ENCODE measurements at regions not wholly inside any gene's neighbourhood (a gene's known extent, or its start where the extent isn't known, plus 50 kb on each side); places are given as distances from the start of the nearest gene placed in this dataset.

DNA sequence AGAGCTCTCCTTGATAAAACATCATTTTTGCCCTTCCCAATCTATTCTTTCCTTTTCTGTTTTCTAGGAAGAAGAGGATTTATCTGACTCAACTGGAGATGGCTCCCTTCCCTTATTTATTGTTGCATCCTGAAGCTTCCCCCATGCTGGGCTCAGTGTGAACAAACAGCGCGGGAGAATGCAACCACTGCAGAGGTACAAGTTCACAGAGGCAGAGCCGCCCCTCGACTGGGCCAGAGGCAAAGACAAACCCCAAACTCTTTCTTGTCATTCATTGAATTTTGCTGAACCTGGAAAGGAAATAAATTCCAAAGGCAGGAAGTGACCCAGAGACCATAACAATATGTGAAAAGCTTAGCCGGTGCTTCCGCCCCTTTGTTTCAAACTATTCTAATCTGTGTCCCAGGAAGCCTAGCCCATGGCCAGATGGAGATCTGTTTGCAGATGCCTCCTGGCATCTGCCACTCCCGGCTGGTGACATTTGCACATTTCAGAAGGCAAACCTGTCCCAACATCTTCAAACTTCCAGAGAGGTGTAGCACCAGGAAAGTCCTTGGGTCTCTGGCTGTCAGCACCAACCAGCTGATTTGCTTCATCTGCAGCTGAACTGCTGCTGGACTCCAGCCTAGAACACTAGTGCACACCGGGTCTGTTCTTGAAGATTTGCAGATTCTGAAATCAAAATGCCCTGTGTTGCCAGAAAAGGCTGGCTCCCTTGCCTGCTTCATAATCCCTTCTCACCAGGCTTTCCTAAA lies 79.4 kb upstream of the MAP4K3 start:
- Mint-ChIP-seq H3K4me1 (ENCODE audit: low read depth) (peaks cover 47% of the 10 kb centered on the region), H3K36me3 (ENCODE audit: low read depth) (no peaks in the 10 kb centered on the region), H3K27me3 (ENCODE audit: insufficient read depth) (no peaks in the 10 kb centered on the region), H3K27ac (no peak overlapping the region), H3K4me3 (no peak overlapping the region), H3K9me3 (peaks cover 3% of the 10 kb centered on the region)
- DNase-seq (ENCODE audit: low spot score) = no peak
- intact Hi-C loops (cut with micrococcal nuclease) = loop anchor here (10.0 kb wide), 1 partner anchor 398 kb away; no protein-coding TSS in a partner anchor

- Mint-ChIP-seq H3K9me3 (peaks cover 4% of the 10 kb centered on the region), H3K36me3 (ENCODE audit: low read depth) (no peaks in the 10 kb centered on the region), H3K27ac (no peak overlapping the region), H3K27me3 (ENCODE audit: insufficient read depth) (no peaks in the 10 kb centered on the region), H3K4me3 (no peak overlapping the region), H3K4me1 (ENCODE audit: low read depth) (peaks cover 42% of the 10 kb centered on the region)
- intact Hi-C loops (cut with micrococcal nuclease) = loop anchor here (10.0 kb wide), 1 partner anchor 398 kb away; no protein-coding TSS in a partner anchor
- DNase-seq (ENCODE audit: low spot score) = no peak
Observed at GRCh38 chr2:39517102-39517436, 80.0 kb upstream of the MAP4K3 start.

- intact Hi-C loops (cut with micrococcal nuclease) = loop anchor here (10.0 kb wide), 1 partner anchor 397 kb away; no protein-coding TSS in a partner anchor
- Mint-ChIP-seq H3K27ac (no peak overlapping the region), H3K36me3 (ENCODE audit: low read depth) (no peaks in the 10 kb centered on the region), H3K4me1 (ENCODE audit: low read depth) (peaks cover 36% of the 10 kb centered on the region), H3K9me3 (peaks cover 10% of the 10 kb centered on the region), H3K4me3 (no peak overlapping the region), H3K27me3 (ENCODE audit: insufficient read depth) (no peaks in the 10 kb centered on the region)
- DNase-seq (ENCODE audit: low spot score) = no peak
Observed at GRCh38 chr2:39517622-39518021, 80.5 kb upstream of the MAP4K3 start.

DNA sequence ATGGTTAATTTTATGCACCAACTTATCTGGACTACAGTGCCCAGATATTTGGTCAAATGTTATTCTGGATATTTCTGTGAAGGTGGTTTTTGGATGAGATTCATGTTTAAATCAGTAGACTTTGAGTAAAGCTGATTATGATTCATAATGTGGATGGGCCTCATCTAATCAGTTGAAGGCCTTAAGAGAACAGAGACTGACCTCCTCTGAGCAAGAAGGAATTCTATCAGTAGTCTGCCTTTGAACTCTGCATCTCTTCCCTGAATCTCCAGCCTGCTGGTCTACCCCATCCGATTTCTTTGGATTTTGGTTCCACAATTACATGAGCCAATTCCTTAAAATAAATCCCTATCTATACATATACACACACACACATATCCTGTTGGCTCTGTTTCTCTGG lies 82.8 kb upstream of the MAP4K3 start:
- peaks cover 14% of the 10 kb centered on the region for H3K4me1 Mint-ChIP-seq (ENCODE audit: low read depth)
- intact Hi-C loops (cut with micrococcal nuclease) = loop anchor here (10.0 kb wide), 1 partner anchor 395 kb away; no protein-coding TSS in a partner anchor
- no peaks in the 10 kb centered on the region for H3K27me3 Mint-ChIP-seq (ENCODE audit: insufficient read depth)
- H3K9me3 Mint-ChIP-seq = peaks cover 10% of the 10 kb centered on the region
- DNase-seq (ENCODE audit: low spot score) = no peak
- no peak overlapping the region for H3K27ac Mint-ChIP-seq
- no peak overlapping the region for H3K4me3 Mint-ChIP-seq
- H3K36me3 Mint-ChIP-seq (ENCODE audit: low read depth) = no peaks in the 10 kb centered on the region

DNA sequence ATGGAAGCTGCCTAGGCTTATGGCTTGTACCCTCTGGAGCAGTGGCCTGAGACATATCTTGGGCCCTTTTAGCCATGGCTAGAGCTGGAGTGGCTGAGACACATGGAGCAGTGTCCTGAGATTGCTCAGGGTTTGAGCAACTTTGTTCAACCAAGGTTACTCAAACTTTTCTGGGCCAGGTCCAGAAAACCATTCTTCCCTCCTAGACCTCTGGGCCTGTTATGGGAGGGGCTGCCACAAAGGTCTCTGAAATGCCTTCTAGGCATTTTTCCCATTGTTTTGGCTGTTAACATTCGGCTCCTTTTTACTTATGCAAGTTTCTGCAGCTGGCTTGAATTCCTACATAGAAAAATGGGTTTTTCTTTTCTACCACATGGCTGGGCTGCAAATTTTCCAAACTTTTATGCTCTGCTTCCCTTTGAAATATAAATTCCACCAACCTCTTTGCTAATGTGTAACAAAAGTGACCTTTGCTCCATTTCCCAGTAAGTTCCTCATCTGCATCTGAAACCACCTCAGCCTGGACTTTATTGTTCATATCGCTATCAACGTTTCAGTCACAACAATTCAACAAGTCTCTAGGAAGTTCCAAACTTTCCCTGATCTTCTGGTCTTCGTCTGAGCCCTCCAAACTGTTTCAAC lies 84.9 kb upstream of the MAP4K3 start:
- Mint-ChIP-seq H3K36me3 (ENCODE audit: low read depth) (no peaks in the 10 kb centered on the region), H3K4me3 (no peak overlapping the region), H3K4me1 (ENCODE audit: low read depth) (no peaks in the 10 kb centered on the region), H3K9me3 (peaks cover 10% of the 10 kb centered on the region), H3K27me3 (ENCODE audit: insufficient read depth) (no peaks in the 10 kb centered on the region), H3K27ac (no peak overlapping the region)
- intact Hi-C loops (cut with micrococcal nuclease) = no loop called here
- DNase-seq (ENCODE audit: low spot score) = no peak

DNA sequence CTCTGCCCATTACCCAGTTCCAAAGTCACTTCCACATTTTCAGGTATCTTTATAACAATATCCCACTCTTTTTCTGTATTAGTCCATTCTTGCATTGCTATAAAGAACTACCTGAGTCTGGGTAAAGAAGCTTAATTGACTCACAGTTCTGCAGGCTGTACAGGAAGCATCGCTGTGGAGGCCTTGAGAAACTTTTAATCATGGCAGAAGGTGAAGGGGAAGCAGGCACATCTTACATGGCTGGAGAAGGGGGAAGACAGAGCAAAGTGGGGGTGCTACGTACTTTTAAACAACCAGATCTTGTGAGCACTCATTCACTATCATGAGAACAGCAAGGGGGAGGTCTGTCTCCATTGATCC lies 85.4 kb upstream of the MAP4K3 start:
- Mint-ChIP-seq H3K9me3 (peaks cover 10% of the 10 kb centered on the region), H3K4me3 (no peak overlapping the region), H3K36me3 (ENCODE audit: low read depth) (no peaks in the 10 kb centered on the region), H3K4me1 (ENCODE audit: low read depth) (no peaks in the 10 kb centered on the region), H3K27ac (no peak overlapping the region), H3K27me3 (ENCODE audit: insufficient read depth) (no peaks in the 10 kb centered on the region)
- intact Hi-C loops (cut with micrococcal nuclease) = no loop called here
- no peak for DNase-seq (ENCODE audit: low spot score)

DNA sequence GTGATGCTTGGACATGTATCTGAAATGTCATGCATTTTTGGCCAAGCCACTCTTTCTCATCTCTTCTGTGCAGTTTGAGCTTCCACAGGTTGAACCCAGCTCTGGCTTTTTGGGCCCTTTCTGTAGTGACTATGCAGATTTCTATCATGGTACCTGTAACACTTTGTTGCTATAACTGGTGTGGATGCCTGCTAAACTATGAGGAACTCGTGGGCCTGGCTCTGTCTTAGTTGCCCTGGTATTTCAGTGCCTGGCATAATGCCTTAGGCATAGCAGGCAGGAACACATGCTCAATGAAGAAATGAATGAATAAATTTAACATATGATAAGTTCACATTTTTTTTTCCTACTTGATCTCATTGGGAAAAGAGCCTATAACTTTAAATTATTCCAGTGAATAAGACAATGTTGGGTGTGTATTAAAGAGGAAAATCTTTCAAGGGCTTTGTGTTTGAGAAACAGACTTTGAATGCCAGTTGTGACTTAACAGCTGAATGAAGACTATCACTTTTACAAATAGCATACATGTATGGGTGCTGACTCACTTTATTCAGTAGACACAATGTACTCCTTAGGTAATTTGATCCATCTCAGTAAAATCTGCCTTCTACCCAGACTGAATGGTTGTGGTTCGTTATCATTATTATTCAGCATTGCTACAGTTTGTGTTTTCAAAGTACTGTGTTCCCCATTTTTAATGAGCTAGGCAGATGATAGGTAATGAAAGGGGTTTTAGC lies 86.4 kb upstream of the MAP4K3 start:
- intact Hi-C loops (cut with micrococcal nuclease) = no loop called here
- no peaks in the 10 kb centered on the region for H3K36me3 Mint-ChIP-seq (ENCODE audit: low read depth)
- no peak overlapping the region for H3K4me3 Mint-ChIP-seq
- H3K27me3 Mint-ChIP-seq (ENCODE audit: insufficient read depth) = no peaks in the 10 kb centered on the region
- no peak overlapping the region for H3K27ac Mint-ChIP-seq
- DNase-seq (ENCODE audit: low spot score) = no peak
- peaks cover 10% of the 10 kb centered on the region for H3K9me3 Mint-ChIP-seq
- H3K4me1 Mint-ChIP-seq (ENCODE audit: low read depth) = no peaks in the 10 kb centered on the region

DNA sequence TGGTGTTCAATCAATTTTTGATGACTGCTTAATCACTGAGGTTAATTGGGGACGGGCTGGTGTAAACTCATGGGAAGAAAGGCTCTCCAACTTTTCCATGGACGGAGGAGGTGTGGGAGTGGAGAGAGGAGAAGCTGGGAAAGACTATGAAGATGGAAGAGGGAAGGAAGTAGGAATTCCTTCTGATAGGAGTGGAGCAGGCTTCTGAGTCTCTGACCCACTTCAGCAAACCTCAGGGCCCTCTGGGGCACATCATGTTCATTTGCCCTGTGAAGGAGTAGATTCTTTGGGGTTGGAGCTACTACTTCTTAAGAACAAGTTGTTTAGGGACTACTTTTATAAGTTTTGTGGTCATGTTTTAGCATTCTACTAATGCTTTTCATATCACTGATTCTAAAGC lies 87.0 kb upstream of the MAP4K3 start:
- Mint-ChIP-seq H3K9me3 (peaks cover 10% of the 10 kb centered on the region), H3K27me3 (ENCODE audit: insufficient read depth) (no peaks in the 10 kb centered on the region), H3K4me3 (no peak overlapping the region), H3K27ac (no peak overlapping the region), H3K4me1 (ENCODE audit: low read depth) (no peaks in the 10 kb centered on the region), H3K36me3 (ENCODE audit: low read depth) (no peaks in the 10 kb centered on the region)
- intact Hi-C loops (cut with micrococcal nuclease) = no loop called here
- no peak for DNase-seq (ENCODE audit: low spot score)

DNA sequence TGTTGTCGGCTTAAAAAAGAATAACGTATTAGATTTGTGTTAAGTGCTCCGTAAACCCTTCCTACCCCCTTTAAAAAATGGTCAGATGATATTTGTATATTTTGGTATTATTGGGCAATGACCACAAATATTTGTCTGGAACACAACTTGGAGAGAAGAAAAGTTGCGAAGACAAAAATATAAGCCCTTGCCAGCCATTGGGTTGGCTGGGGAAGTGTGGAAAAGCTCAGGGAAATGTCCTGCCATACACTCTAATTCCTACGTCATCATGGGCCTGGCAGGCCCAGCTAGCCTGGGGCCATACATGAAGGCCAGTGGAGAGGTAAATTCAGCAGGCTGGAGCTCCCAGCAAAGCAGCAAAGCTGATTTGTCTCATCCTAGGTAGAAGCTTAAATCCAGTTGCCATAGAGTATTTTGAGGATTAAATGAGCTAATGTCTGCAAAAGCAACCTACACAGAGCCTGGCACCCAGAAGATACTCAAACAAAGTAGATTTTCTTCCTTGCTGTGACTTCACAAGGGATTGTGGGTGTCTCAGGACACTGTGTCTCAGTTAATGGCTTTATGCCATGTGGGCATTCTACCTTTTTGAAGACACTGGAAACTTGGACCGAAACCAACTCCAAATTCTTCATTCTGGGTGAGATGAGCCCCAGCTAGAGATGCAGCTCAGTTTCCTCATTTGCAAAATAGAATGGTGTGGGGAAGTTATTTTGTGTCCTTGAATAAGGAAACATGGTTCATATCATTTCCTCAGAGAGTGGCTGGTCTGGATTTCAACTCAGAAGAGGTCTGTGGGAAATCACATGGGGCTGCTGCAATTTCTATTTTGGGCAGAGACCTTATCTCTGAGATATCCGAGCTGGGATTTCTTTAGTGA lies 87.9 kb upstream of the MAP4K3 start:
- Mint-ChIP-seq H3K9me3 (peaks cover 10% of the 10 kb centered on the region), H3K4me1 (ENCODE audit: low read depth) (no peaks in the 10 kb centered on the region)

DNA sequence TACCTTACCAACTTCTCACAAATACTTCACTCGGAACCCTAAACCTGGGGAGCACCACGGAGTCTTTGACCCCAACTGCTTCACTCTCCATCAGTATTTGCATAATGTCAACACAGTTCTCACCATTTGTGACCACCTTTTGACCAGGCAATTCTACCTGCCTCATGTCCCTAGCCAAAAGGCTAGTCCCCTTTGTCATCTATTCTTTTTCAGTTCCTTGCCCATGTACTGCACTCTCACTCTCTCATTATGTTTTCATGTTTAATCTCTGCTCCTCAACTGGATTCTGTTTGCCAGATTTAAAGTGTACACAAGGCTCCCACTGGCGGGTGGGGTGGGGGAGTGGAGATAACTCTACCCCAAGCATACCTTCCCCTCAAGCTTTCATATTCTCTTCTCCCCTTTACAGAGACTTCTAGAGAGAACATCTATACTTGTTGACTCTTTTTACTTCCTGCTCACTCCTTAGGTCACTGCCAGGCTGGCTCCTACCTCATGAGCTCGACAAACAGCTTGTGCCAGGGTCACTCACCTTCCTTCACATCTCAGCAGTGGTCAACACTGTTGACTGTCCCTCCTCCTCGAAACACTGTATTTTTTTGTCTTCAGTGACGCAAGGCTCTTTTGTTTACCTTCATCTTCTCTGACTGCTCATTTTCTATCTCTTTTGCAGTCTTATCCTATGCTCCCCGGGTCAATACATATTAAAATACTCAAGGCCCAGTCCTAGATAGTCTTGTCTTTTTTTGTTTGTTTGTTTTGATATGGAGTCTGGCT lies 88.7 kb upstream of the MAP4K3 start:
- no peak for DNase-seq (ENCODE audit: low spot score)
- H3K4me1 Mint-ChIP-seq (ENCODE audit: low read depth) = no peaks in the 10 kb centered on the region
- no peak overlapping the region for H3K27ac Mint-ChIP-seq
- H3K36me3 Mint-ChIP-seq (ENCODE audit: low read depth) = no peaks in the 10 kb centered on the region
- peaks cover 10% of the 10 kb centered on the region for H3K9me3 Mint-ChIP-seq
- intact Hi-C loops (cut with micrococcal nuclease) = no loop called here
- no peak overlapping the region for H3K4me3 Mint-ChIP-seq
- no peaks in the 10 kb centered on the region for H3K27me3 Mint-ChIP-seq (ENCODE audit: insufficient read depth)

More for the DNA sequence above, 87.9 kb upstream of the MAP4K3 start:
- no peak overlapping the region for H3K4me3 Mint-ChIP-seq
- no peaks in the 10 kb centered on the region for H3K36me3 Mint-ChIP-seq (ENCODE audit: low read depth)
- intact Hi-C loops (cut with micrococcal nuclease) = no loop called here
- H3K27ac Mint-ChIP-seq = no peak overlapping the region
- no peaks in the 10 kb centered on the region for H3K27me3 Mint-ChIP-seq (ENCODE audit: insufficient read depth)
- DNase-seq (ENCODE audit: low spot score) = no peak

DNA sequence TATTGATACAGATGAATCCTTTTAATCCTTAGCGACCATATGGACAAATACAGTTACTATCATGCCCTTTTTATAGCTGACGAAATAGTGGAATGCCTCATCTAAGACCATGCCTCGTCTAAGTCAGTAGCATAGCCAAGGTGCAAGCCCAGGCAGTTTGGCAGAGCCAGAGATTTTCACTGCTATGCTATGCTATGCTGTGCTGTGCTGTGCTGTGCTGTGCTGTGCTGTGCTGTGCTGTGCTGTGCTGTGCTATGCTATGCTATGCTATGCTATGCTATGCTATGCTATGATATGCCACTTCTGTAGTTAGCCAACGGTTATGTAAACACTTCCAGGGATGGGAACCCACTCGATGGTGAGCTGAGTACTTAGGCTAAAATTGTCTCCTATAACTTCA lies 91.6 kb upstream of the MAP4K3 start:
- H3K27ac Mint-ChIP-seq = no peak overlapping the region
- H3K4me3 Mint-ChIP-seq = no peak overlapping the region
- no peaks in the 10 kb centered on the region for H3K4me1 Mint-ChIP-seq (ENCODE audit: low read depth)
- DNase-seq (ENCODE audit: low spot score) = no peak
- no peaks in the 10 kb centered on the region for H3K9me3 Mint-ChIP-seq
- H3K27me3 Mint-ChIP-seq (ENCODE audit: insufficient read depth) = peaks cover 2% of the 10 kb centered on the region
- intact Hi-C loops (cut with micrococcal nuclease) = no loop called here
- H3K36me3 Mint-ChIP-seq (ENCODE audit: low read depth) = no peaks in the 10 kb centered on the region

DNA sequence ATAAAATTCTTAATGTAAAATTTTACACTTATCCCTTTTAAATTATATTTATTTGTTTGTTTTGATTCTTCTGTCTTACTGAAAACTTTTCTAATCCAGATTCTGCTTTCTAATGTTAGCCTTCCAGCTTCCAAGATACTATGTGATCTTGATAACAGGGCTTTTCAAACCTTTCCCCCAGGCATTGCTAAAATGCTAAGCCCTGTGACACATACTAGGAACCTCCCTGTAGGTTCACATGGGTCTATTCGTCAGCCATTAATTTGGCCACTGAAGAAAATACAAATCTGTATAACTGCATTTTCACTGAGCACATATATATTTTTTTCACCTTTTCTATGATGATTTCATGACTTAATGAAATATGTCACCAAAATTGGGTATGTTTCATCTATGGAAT lies 92.8 kb upstream of the MAP4K3 start:
- no peak overlapping the region for H3K27ac Mint-ChIP-seq
- intact Hi-C loops (cut with micrococcal nuclease) = no loop called here
- no peaks in the 10 kb centered on the region for H3K9me3 Mint-ChIP-seq
- no peaks in the 10 kb centered on the region for H3K4me1 Mint-ChIP-seq (ENCODE audit: low read depth)
- H3K27me3 Mint-ChIP-seq (ENCODE audit: insufficient read depth) = peaks cover 4% of the 10 kb centered on the region
- H3K36me3 Mint-ChIP-seq (ENCODE audit: low read depth) = no peaks in the 10 kb centered on the region
- no peak overlapping the region for H3K4me3 Mint-ChIP-seq
- no peak for DNase-seq (ENCODE audit: low spot score)
